GM12878 (cell line): ENCODE measurements at regions not wholly inside any gene's neighbourhood (a gene's known extent, or its start where the extent isn't known, plus 50 kb on each side); places are given as distances from the start of the nearest gene placed in this dataset.
A peak's percentile ranks its signal among the peaks of the same experiment; 100 is the strongest.

Experiments
- ATAC-seq: fragments of 200-7000 bp; cut with Tn5 transposase; 3 replicates; pipeline ENCODE4 v1.9.1; 2020; ENCODE audit warnings: mild to moderate bottlenecking, moderate library complexity
- BruUV-seq: library from RNA; stranded (reverse); fragments of 400-500 nt; replicated peaks from 2 replicates; lab custom pipeline; 2021; lab: Mats Ljungman, UMichigan
- CTCF ChIA-PET: fragments of 300-600 bp; sonication (Branson Sonifier 250); formaldehyde crosslinking; extraction: SDS; loops from one replicate; lab custom pipeline; 2021; ENCODE audit warnings: inconsistent platforms; lab: Yijun Ruan, JAX
- POLR2A ChIA-PET: fragments of 350-600 bp; formaldehyde crosslinking; extraction: SDS; loops from one replicate; lab custom pipeline; 2021; ENCODE audit warnings: inconsistent platforms; lab: Charles Lee
- RAD21 ChIA-PET: fragments of 300-600 bp; sonication (Branson Sonifier 250); formaldehyde crosslinking; loops from one replicate; lab custom pipeline; 2023; ENCODE audit warnings: antibody characterized with exemption; ENCODE audit not compliant: unreplicated experiment; lab: Charles Lee
- SMC1A ChIA-PET: fragments of 300-600 bp; sonication (Branson Sonifier 250); formaldehyde crosslinking; loops from one replicate; lab custom pipeline; 2023; ENCODE audit not compliant: unreplicated experiment, uncharacterized antibody; lab: Charles Lee
- DNase-seq: peaks from one replicate; pipeline ENCODE4 v3.0.0-alpha.2; 2011; ENCODE audit warnings: low read depth, low spot score
- FAIRE-seq: peaks from 3 replicates; lab custom pipeline; 2011; peaks lifted over from hg19 to GRCh38; lab: Jason Lieb, UNC
- H2AFZ ChIP-seq: 2 replicates; pipeline ENCODE4 v1.6.0; 2011; ENCODE audit warnings: low read depth, low read length, control low read depth; ENCODE audit not compliant: control insufficient read depth
- H3K27ac ChIP-seq: 2 replicates; pipeline ENCODE4 v1.5.1; 2011; ENCODE audit warnings: control low read depth; ENCODE audit not compliant: control insufficient read depth, insufficient read depth
- H3K27me3 ChIP-seq, 2 experiments: replicated peaks in 1 of 2; 2 replicates each; pipeline versions ENCODE4 v1.6.0 to v1.6.1; 2011; ENCODE audit warnings: low read length in 1 of 2; ENCODE audit not compliant: control insufficient read depth in 2 of 2, insufficient read depth in 2 of 2
- H3K36me3 ChIP-seq, 2 experiments: 2 replicates each; pipeline ENCODE4 v1.5.1; 2011; ENCODE audit warnings: low read length in 1 of 2; ENCODE audit not compliant: control insufficient read depth in 2 of 2, insufficient read depth in 2 of 2
- H3K4me1 ChIP-seq: 2 replicates; pipeline ENCODE4 v1.6.1; 2011; ENCODE audit warnings: mild to moderate bottlenecking, low read length, moderate library complexity, mixed read lengths; ENCODE audit not compliant: control insufficient read depth, insufficient read depth
- H3K4me2 ChIP-seq: 2 replicates; pipeline ENCODE4 v1.6.0; 2011; ENCODE audit warnings: control low read depth; ENCODE audit not compliant: control insufficient read depth, insufficient read depth
- H3K4me3 ChIP-seq: fragments of 200-600 bp; sonication (generic); 2 replicates; pipeline ENCODE4 v1.5.1; 2016
- H3K79me2 ChIP-seq: 2 replicates; pipeline ENCODE4 v1.6.0; 2011; ENCODE audit warnings: low read length; ENCODE audit not compliant: control insufficient read depth, insufficient read depth
- H3K9ac ChIP-seq: 2 replicates; pipeline ENCODE4 v1.8.0; 2011; ENCODE audit warnings: low read length, control low read depth, mixed read lengths; ENCODE audit not compliant: control insufficient read depth, insufficient read depth
- H3K9me3 ChIP-seq: replicated peaks from 3 replicates; pipeline ENCODE4 v1.5.1; 2011; ENCODE audit warnings: mild to moderate bottlenecking, low read length; ENCODE audit not compliant: control insufficient read depth, insufficient read depth
- H4K20me1 ChIP-seq: 2 replicates; pipeline ENCODE4 v1.6.0; 2011; ENCODE audit not compliant: control insufficient read depth, insufficient read depth
- ASH2L ChIP-seq: fragments of 300-600, 200-600 bp; sonication (generic); IDR thresholded peaks from 2 replicates; pipeline ENCODE4 v1.6.1; 2017; ENCODE audit warnings: low read depth, mild to moderate bottlenecking, borderline replicate concordance
- BACH1 ChIP-seq: fragments of 450-650 bp; IDR thresholded peaks from 2 replicates; pipeline ENCODE4 v1.6.1; 2017; ENCODE audit warnings: mild to moderate bottlenecking, borderline replicate concordance
- CBFB ChIP-seq: IDR thresholded peaks from 2 replicates; pipeline ENCODE4 v1.6.1; 2016; ENCODE audit warnings: antibody characterized with exemption, low read depth
- HDAC2 ChIP-seq: fragments of 200-600 bp; sonication (generic); IDR thresholded peaks from 2 replicates; pipeline ENCODE4 v1.6.1; 2017
- KLF5 ChIP-seq: fragments of 450-650 bp; IDR thresholded peaks from 2 replicates; pipeline ENCODE4 v1.6.1; 2014; ENCODE audit warnings: mild to moderate bottlenecking; ENCODE audit not compliant: partially characterized antibody
- MEF2B ChIP-seq: fragments of 450-650 bp; IDR thresholded peaks from 2 replicates; pipeline ENCODE4 v1.6.1; 2018; ENCODE audit warnings: mild to moderate bottlenecking, moderate library complexity; ENCODE audit not compliant: partially characterized antibody, poor library complexity, severe bottlenecking
- MLLT1 ChIP-seq: fragments of 450-650 bp; IDR thresholded peaks from 2 replicates; pipeline ENCODE4 v1.6.1; 2016; ENCODE audit warnings: mild to moderate bottlenecking
- NFYA ChIP-seq: IDR thresholded peaks from 2 replicates; pipeline ENCODE4 v1.6.1; 2011; ENCODE audit warnings: low read depth, mild to moderate bottlenecking, low read length, improper control_type of control experiment, borderline replicate concordance
- PKNOX1 ChIP-seq: fragments of 450-650 bp; IDR thresholded peaks from 2 replicates; pipeline ENCODE4 v1.6.1; 2016; ENCODE audit warnings: mild to moderate bottlenecking
- POLR2AphosphoS2 ChIP-seq: IDR thresholded peaks from 2 replicates; pipeline ENCODE4 v1.6.1; 2011; ENCODE audit warnings: low read depth, mild to moderate bottlenecking, low read length, improper control_type of control experiment, moderate library complexity
- RBBP5 ChIP-seq: fragments of 200-600 bp; sonication (generic); conservative IDR thresholded peaks from 2 replicates; pipeline ENCODE4 v1.6.1; 2016
- USF1 ChIP-seq: IDR thresholded peaks from 2 replicates; pipeline ENCODE4 v1.6.1; 2011; ENCODE audit warnings: borderline replicate concordance, low read depth, mild to moderate bottlenecking, moderate library complexity, mixed read lengths, low read length; ENCODE audit not compliant: insufficient read depth; ENCODE audit errors: extremely low read length
- YY1 ChIP-seq: IDR thresholded peaks from 2 replicates; pipeline ENCODE4 v1.6.1; 2011; ENCODE audit warnings: low read depth, mild to moderate bottlenecking, low read length
- ZSCAN29 ChIP-seq: fragments of 450-650 bp; IDR thresholded peaks from 2 replicates; pipeline ENCODE4 v1.6.1; 2017; ENCODE audit warnings: mild to moderate bottlenecking, moderate library complexity
- WGBS: methylation state at CpG from one replicate; pipeline ENCODE4 v1.1.6; 2016; ENCODE audit warnings: low lambda C conversion rate; ENCODE audit not compliant: insufficient replicate concordance, insufficient coverage; ENCODE audit errors: missing lambda C conversion rate; 5-methylcytosine and 5-hydroxymethylcytosine counted together
- in situ Hi-C: fragments of 300-500 bp; cut with MboI; formaldehyde crosslinking; loops from 9 replicates; pipeline ENCODE4 v1.14.3; 2018; ENCODE audit warnings: mixed read lengths
- intact Hi-C: fragments of 100-400 bp; cut with micrococcal nuclease; formaldehyde crosslinking; loops from one replicate; pipeline ENCODE4 v1.14.2; 2022; ENCODE audit not compliant: unreplicated experiment

- TF ChIP-seq POLR2AphosphoS2: no peak
- 0 out of 2 replicates have a peak, but pooled peaks have one; percentile 20 for TF ChIP-seq YY1
- no peak for TF ChIP-seq HDAC2
- TF ChIP-seq PKNOX1: no peak
- TF ChIP-seq CBFB: no peak
These were observed 292.8 kb downstream of the SEC14L1 start (continued) for GRCh38 chr17:77433385-77434135.

- Histone ChIP-seq H3K9me3 (no peaks in the 10 kb centered on the region), H3K27me3 (no peaks in the 10 kb centered on the region), H3K4me1 (peaks cover 73% of the 10 kb centered on the region), H3K4me3 (no peak overlapping the region), H3K36me3 (peaks cover 0 to 6% of the 10 kb centered on the region in 2 experiments; a peak in 2 of 4 replicates), H4K20me1 (peaks cover 3% of the 10 kb centered on the region; the same call in 1 of the 2 replicates), H3K4me2 (0 out of 2 replicates have a peak overlapping the region, but pooled peaks have one; percentile 9), H2AFZ (no peak overlapping the region), H3K79me2 (peaks cover 57% of the 10 kb centered on the region), H3K27ac (peak overlapping the region; percentile 21), H3K9ac (peak overlapping the region; percentile 4; the same call in 1 of the 2 replicates)
- no TSS peak for BruUV-seq
- intact Hi-C loops: no loop called here
- ChIA-PET CTCF (interaction anchor here (0.6 to 2.9 kb wide), 4 partner anchors 20 to 393 kb away, joined by 3 to 9 read pairs (median 6); no protein-coding TSS in a partner anchor), POLR2A (interaction anchor here (0.8 to 1.2 kb wide), 4 partner anchors 8 to 26 kb away, joined by 3 to 4 read pairs (median 3); no protein-coding TSS in a partner anchor), SMC1A (interaction anchor here (0.6 to 1.5 kb wide), 10 partner anchors 9 to 949 kb away, joined by 3 to 4 read pairs (median 4); no protein-coding TSS in a partner anchor), RAD21 (interaction anchor here (0.7 to 1.7 kb wide), 12 partner anchors 9 to 585 kb away, joined by 3 to 10 read pairs (median 4); no protein-coding TSS in a partner anchor)
- in situ Hi-C loops: loop anchor here (25.0 kb wide), 1 partner anchor 97 kb away; no protein-coding TSS in a partner anchor
- DNase-seq: no peak
- FAIRE-seq: no peak
- ATAC-seq: no peak
- 98% methylated on average over 26 of the region's 26 CpGs for WGBS
- TF ChIP-seq USF1 (no peak), RBBP5 (no peak), KLF5 (no peak), ASH2L (no peak), MLLT1 (peak; percentile 23), MEF2B (no peak), ZSCAN29 (no peak), BACH1 (no peak), PKNOX1 (no peak), NFYA (no peak)
These were observed 293.7 kb downstream of the SEC14L1 start for GRCh38 chr17:77434136-77435114.
